ENCODE measurements at regions not wholly inside any gene's neighbourhood (a gene's known extent, or its start where the extent isn't known, plus 50 kb on each side); places are given as distances from the start of the nearest gene placed in this dataset.

GRCh38 chr10:81104494-81104893 lies 566.8 kb downstream of the SH2D4B start (continued):
- TF ChIP-seq, protein P1, sequence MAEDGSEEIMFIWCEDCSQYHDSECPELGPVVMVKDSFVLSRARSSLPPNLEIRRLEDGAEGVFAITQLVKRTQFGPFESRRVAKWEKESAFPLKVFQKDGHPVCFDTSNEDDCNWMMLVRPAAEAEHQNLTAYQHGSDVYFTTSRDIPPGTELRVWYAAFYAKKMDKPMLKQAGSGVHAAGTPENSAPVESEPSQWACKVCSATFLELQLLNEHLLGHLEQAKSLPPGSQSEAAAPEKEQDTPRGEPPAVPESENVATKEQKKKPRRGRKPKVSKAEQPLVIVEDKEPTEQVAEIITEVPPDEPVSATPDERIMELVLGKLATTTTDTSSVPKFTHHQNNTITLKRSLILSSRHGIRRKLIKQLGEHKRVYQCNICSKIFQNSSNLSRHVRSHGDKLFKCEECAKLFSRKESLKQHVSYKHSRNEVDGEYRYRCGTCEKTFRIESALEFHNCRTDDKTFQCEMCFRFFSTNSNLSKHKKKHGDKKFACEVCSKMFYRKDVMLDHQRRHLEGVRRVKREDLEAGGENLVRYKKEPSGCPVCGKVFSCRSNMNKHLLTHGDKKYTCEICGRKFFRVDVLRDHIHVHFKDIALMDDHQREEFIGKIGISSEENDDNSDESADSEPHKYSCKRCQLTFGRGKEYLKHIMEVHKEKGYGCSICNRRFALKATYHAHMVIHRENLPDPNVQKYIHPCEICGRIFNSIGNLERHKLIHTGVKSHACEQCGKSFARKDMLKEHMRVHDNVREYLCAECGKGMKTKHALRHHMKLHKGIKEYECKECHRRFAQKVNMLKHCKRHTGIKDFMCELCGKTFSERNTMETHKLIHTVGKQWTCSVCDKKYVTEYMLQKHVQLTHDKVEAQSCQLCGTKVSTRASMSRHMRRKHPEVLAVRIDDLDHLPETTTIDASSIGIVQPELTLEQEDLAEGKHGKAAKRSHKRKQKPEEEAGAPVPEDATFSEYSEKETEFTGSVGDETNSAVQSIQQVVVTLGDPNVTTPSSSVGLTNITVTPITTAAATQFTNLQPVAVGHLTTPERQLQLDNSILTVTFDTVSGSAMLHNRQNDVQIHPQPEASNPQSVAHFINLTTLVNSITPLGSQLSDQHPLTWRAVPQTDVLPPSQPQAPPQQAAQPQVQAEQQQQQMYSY (CRISPR knock-in tag; IDR thresholded peaks at IDR 0.05) = peak; percentile 88
- TF ChIP-seq, protein P2, sequence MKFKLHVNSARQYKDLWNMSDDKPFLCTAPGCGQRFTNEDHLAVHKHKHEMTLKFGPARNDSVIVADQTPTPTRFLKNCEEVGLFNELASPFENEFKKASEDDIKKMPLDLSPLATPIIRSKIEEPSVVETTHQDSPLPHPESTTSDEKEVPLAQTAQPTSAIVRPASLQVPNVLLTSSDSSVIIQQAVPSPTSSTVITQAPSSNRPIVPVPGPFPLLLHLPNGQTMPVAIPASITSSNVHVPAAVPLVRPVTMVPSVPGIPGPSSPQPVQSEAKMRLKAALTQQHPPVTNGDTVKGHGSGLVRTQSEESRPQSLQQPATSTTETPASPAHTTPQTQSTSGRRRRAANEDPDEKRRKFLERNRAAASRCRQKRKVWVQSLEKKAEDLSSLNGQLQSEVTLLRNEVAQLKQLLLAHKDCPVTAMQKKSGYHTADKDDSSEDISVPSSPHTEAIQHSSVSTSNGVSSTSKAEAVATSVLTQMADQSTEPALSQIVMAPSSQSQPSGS (IDR thresholded peaks at IDR 0.05; ENCODE audit: low read length) = 0 out of 2 replicates have a peak, but pooled peaks have one; percentile 31
- peak; percentile 70; the same call in 1 of the 2 replicates for TF ChIP-seq NBN (IDR thresholded peaks at IDR 0.05)
- no peak for TF ChIP-seq BMI1 (IDR thresholded peaks at IDR 0.05; ENCODE audit: borderline replicate concordance)
- TF ChIP-seq NR2C2 (IDR thresholded peaks at IDR 0.05; ENCODE audit: borderline replicate concordance, control insufficient read depth, insufficient read length, low read depth) = no peak
- TF ChIP-seq SIX5 (IDR thresholded peaks at IDR 0.05; ENCODE audit: low read depth, low read length, severe bottlenecking) = no peak
- TF ChIP-seq, protein P3, sequence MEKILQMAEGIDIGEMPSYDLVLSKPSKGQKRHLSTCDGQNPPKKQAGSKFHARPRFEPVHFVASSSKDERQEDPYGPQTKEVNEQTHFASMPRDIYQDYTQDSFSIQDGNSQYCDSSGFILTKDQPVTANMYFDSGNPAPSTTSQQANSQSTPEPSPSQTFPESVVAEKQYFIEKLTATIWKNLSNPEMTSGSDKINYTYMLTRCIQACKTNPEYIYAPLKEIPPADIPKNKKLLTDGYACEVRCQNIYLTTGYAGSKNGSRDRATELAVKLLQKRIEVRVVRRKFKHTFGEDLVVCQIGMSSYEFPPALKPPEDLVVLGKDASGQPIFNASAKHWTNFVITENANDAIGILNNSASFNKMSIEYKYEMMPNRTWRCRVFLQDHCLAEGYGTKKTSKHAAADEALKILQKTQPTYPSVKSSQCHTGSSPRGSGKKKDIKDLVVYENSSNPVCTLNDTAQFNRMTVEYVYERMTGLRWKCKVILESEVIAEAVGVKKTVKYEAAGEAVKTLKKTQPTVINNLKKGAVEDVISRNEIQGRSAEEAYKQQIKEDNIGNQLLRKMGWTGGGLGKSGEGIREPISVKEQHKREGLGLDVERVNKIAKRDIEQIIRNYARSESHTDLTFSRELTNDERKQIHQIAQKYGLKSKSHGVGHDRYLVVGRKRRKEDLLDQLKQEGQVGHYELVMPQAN (conservative IDR thresholded peaks at IDR 0.05) = no peak
- TF ChIP-seq WRNIP1 (IDR thresholded peaks at IDR 0.05; ENCODE audit: borderline replicate concordance, low read depth, low read length) = no peak
- no peak for TF ChIP-seq NRF1 (conservative IDR thresholded peaks at IDR 0.05; ENCODE audit: low read depth, low read length)
- TF ChIP-seq, protein P4, sequence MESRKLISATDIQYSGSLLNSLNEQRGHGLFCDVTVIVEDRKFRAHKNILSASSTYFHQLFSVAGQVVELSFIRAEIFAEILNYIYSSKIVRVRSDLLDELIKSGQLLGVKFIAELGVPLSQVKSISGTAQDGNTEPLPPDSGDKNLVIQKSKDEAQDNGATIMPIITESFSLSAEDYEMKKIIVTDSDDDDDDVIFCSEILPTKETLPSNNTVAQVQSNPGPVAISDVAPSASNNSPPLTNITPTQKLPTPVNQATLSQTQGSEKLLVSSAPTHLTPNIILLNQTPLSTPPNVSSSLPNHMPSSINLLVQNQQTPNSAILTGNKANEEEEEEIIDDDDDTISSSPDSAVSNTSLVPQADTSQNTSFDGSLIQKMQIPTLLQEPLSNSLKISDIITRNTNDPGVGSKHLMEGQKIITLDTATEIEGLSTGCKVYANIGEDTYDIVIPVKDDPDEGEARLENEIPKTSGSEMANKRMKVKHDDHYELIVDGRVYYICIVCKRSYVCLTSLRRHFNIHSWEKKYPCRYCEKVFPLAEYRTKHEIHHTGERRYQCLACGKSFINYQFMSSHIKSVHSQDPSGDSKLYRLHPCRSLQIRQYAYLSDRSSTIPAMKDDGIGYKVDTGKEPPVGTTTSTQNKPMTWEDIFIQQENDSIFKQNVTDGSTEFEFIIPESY (IDR thresholded peaks at IDR 0.05) = no peak
- no peak for TF ChIP-seq MXI1 (IDR thresholded peaks at IDR 0.05; ENCODE audit: low read depth, low read length)
- no peak for TF ChIP-seq ZBED1 (IDR thresholded peaks at IDR 0.05; ENCODE audit: borderline replicate concordance)
- TF ChIP-seq CBX5 (IDR thresholded peaks at IDR 0.05; ENCODE audit: low read depth) = no peak
- no peak for TF ChIP-seq CUX1 (IDR thresholded peaks at IDR 0.05; ENCODE audit: insufficient replicate concordance, low read depth, low read length)
- TF ChIP-seq EZH2 (IDR thresholded peaks at IDR 0.05; ENCODE audit: borderline replicate concordance, control insufficient read depth, low read depth, low read length) = no peak
- TF ChIP-seq IRF4 (IDR thresholded peaks at IDR 0.05; ENCODE audit: low read depth, low read length) = no peak
- no peak for TF ChIP-seq BRCA1 (IDR thresholded peaks at IDR 0.05; ENCODE audit: low read depth, low read length)
